ENCODE measurements at regions not wholly inside any gene's neighbourhood (a gene's known extent, or its start where the extent isn't known, plus 50 kb on each side); places are given as distances from the start of the nearest gene placed in this dataset.

DNA sequence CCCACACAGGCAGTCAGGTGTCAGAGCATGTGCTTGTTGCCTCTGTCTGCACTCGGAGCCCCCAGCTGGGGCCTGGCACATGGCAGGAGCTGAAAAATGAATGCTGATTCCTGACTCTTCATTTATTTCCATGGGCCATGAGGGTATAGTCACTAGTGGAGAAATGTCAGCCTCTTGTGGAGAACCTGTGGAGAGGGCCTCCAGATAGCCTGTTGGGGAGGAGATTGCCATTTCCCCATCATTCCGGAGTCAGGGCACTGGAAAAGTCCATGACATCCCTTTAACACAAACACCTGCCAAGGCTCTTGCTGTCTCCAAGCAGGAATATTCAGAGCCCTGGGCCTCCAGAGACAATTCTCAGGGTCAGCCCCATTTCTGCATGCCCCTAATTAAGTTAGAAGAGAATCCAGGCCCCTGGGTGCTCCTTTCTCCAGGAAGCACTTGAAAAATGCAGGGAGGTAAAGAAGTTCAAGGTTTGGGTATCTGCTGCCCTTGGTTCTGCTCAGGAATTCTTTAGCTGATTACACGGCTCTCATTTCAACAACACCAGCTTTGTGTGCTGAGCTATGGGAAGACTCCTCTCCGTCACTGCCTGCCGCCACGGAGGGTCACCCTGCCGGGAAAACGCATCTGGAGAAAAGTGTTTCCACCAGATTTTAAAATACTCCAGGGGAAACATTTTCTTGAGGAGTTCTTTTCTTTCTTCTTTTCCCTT lies 311.3 kb downstream of the MYCN start:
- dilution Hi-C loops (cut with HindIII; ENCODE audit: low sequenced_read_pairs, unreplicated experiment) (no loop called here), intact Hi-C loops (cut with micrococcal nuclease) (no loop called here), in situ Hi-C loops (cut with MboI; ENCODE audit: low sequenced_read_pairs) (no loop called here)
- Histone ChIP-seq H2BK5ac (ENCODE audit: low read depth, low read length, poor library complexity, severe bottlenecking) (no peak overlapping the region), H4K5ac (ENCODE audit: low read depth, low read length) (no peak overlapping the region), H3K9me1 (ENCODE audit: insufficient read depth, low read length) (no peaks in the 10 kb centered on the region), H3K23ac (ENCODE audit: low read depth, low read length) (no peak overlapping the region), H2AK9ac (replicated peaks; ENCODE audit: low read depth, low read length, poor library complexity) (no peak overlapping the region), H3K27me3 (ENCODE audit: control insufficient read depth, insufficient read depth, low read length) (no peaks in the 10 kb centered on the region), H3K4me2 (ENCODE audit: low read depth, low read length) (no peak overlapping the region), H3K56ac (ENCODE audit: extremely low read depth, insufficient read depth, low read length) (no peak overlapping the region), H4K91ac (ENCODE audit: insufficient read depth, low read depth, low read length) (no peak overlapping the region), H4K8ac (ENCODE audit: low read depth in 2 of 2, low read length in 2 of 2) (no peak overlapping the region), H2AK5ac (ENCODE audit: low read depth, low read length) (no peak overlapping the region), H3K27ac (ENCODE audit: insufficient read depth, low read length) (no peak overlapping the region), H3K9ac (ENCODE audit: low read depth, low read length) (no peak overlapping the region), H2AFZ (replicated peaks; ENCODE audit: low read length, poor library complexity) (no peak overlapping the region), H3K4me3 (ENCODE audit: insufficient read depth, low read depth, low read length) (no peak overlapping the region), H2BK120ac (ENCODE audit: low read depth, low read length) (no peak overlapping the region), H3K4ac (ENCODE audit: low read depth, low read length) (no peak overlapping the region), H3K14ac (replicated peaks; ENCODE audit: low read depth, low read length) (no peak overlapping the region), H3K36me3 (ENCODE audit: control insufficient read depth, insufficient read depth, low read length) (no peaks in the 10 kb centered on the region), H4K20me1 (ENCODE audit: insufficient read depth, low read length) (no peaks in the 10 kb centered on the region), H2BK20ac (ENCODE audit: low read depth, low read length) (no peak overlapping the region), H3K9me3 (ENCODE audit: control insufficient read depth, insufficient read depth, low read length) (peaks cover 46% of the 10 kb centered on the region), H2BK15ac (ENCODE audit: low read depth, low read length) (no peak overlapping the region), H3K79me1 (ENCODE audit: low read depth in 1 of 2, low read length in 2 of 2) (no peaks in the 10 kb centered on the region), H3K18ac (ENCODE audit: low read depth, low read length) (no peak overlapping the region), H3K4me1 (ENCODE audit: control insufficient read depth, insufficient read depth, low read length) (no peaks in the 10 kb centered on the region)
- TF ChIP-seq, protein P1, sequence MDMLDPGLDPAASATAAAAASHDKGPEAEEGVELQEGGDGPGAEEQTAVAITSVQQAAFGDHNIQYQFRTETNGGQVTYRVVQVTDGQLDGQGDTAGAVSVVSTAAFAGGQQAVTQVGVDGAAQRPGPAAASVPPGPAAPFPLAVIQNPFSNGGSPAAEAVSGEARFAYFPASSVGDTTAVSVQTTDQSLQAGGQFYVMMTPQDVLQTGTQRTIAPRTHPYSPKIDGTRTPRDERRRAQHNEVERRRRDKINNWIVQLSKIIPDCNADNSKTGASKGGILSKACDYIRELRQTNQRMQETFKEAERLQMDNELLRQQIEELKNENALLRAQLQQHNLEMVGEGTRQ (IDR thresholded peaks at IDR 0.05; ENCODE audit: low read depth, low read length): no peak
- no CpG with 5 or more reads among the region's 8 CpGs for WGBS, 2 experiments (ENCODE audit: extremely low coverage in 2 of 2, insufficient read length in 1 of 2)
- no TSS peak for BruUV-seq (replicated peaks)
- ATAC-seq (ENCODE audit: low read depth) (no peak), DNase-seq (no peak)
- ChIA-PET POLR2A (ENCODE audit: unreplicated experiment) (no interaction called here), CTCF (no interaction called here)

Measured in IMR-90 (cell line).